K562 (cell line): ENCODE measurements at regions not wholly inside any gene's neighbourhood (a gene's known extent, or its start where the extent isn't known, plus 50 kb on each side); places are given as distances from the start of the nearest gene placed in this dataset.

Source experiments
- ATAC-seq: fragments of 200-7000 bp; cut with Tn5 transposase; 3 replicates; pipeline ENCODE4 v1.9.1; 2020; ENCODE audit warnings: moderate library complexity
- BruUV-seq: library from RNA; stranded (reverse); fragments of 400-500 nt; replicated peaks from 2 replicates; lab custom pipeline; 2021; lab: Mats Ljungman, UMichigan
- CTCF ChIA-PET: fragments of 300-600 bp; formaldehyde crosslinking; extraction: SDS; loops from one replicate; lab custom pipeline; 2021; ENCODE audit warnings: low intra/inter-chr PET ratio; lab: Yijun Ruan, JAX
- POLR2A ChIA-PET: fragments of 300-600, 350-650 bp; sonication (Branson Sonifier 250); formaldehyde crosslinking; extraction: SDS; loops from one replicate; lab custom pipeline; 2021; ENCODE audit warnings: antibody characterized with exemption, inconsistent platforms; lab: Yijun Ruan, JAX
- DNase-seq, 4 experiments: peaks; one replicate each; pipeline versions ENCODE4 v3.0.0 to v3.0.0-alpha.2; 2011 to 2018; ENCODE audit warnings: low spot score in 3 of 4, mixed read lengths in 3 of 4; ENCODE audit errors: extremely low read depth in 1 of 4
- FAIRE-seq: peaks from 2 replicates; lab custom pipeline; 2011; peaks lifted over from hg19 to GRCh38; lab: Jason Lieb, UNC
- H2AFZ ChIP-seq: 2 replicates; pipeline ENCODE4 v1.6.0; 2011; ENCODE audit warnings: low read depth, low read length, control low read depth, inconsistent platforms
- H3K27ac ChIP-seq: fragments of 200-600 bp; 3 replicates; pipeline ENCODE4 v1.8.0; 2011; ENCODE audit warnings: low read depth, mild to moderate bottlenecking, control low read depth, inconsistent platforms, low read length, moderate library complexity, mixed read lengths; ENCODE audit errors: extremely low read depth
- H3K27me3 ChIP-seq, 2 experiments: fragments of 300-600 bp in 1 of 2; 2 replicates in 1 of 2; 3 replicates in 1 of 2; pipeline versions ENCODE4 v1.6.0 to v1.8.0; 2011; ENCODE audit warnings: inconsistent platforms in 2 of 2, low read length in 2 of 2, mild to moderate bottlenecking in 1 of 2, mixed read lengths in 1 of 2, moderate library complexity in 1 of 2; ENCODE audit not compliant: control insufficient read depth in 2 of 2, insufficient read depth in 2 of 2
- H3K36me3 ChIP-seq: fragments of 300-600 bp; 3 replicates; pipeline ENCODE4 v1.8.0; 2011; ENCODE audit warnings: mild to moderate bottlenecking, low read length, inconsistent platforms; ENCODE audit not compliant: control insufficient read depth, insufficient read depth
- H3K4me1 ChIP-seq, 2 experiments: fragments of 200-600 bp in 1 of 2; replicated peaks in 1 of 2; 2 replicates in 1 of 2; 3 replicates in 1 of 2; pipeline versions ENCODE4 v1.5.1 to v1.8.0; 2011; ENCODE audit warnings: inconsistent platforms in 2 of 2, low read length in 2 of 2, mild to moderate bottlenecking in 1 of 2, mixed read lengths in 1 of 2, moderate library complexity in 1 of 2; ENCODE audit not compliant: control insufficient read depth in 2 of 2, insufficient read depth in 2 of 2
- H3K4me2 ChIP-seq: 2 replicates; pipeline ENCODE4 v1.6.1; 2011; ENCODE audit warnings: low read length, control low read depth, inconsistent platforms, mixed read lengths; ENCODE audit not compliant: insufficient read depth
- H3K4me3 ChIP-seq: fragments of 200-600 bp; sonication (generic), shearing (Covaris generic); 2 replicates; pipeline ENCODE4 v1.5.1; 2016; ENCODE audit warnings: control low read depth, inconsistent platforms
- H3K79me2 ChIP-seq: fragments of 200-600 bp; 3 replicates; pipeline ENCODE4 v1.8.0; 2011; ENCODE audit warnings: low read length, inconsistent platforms; ENCODE audit not compliant: control insufficient read depth, insufficient read depth
- H3K9ac ChIP-seq, 2 experiments: 2 replicates each; pipeline versions ENCODE4 v1.6.0 to v1.6.1; 2011; ENCODE audit warnings: low read depth in 2 of 2, low read length in 2 of 2, control low read depth in 1 of 2, inconsistent platforms in 1 of 2, mild to moderate bottlenecking in 1 of 2, mixed read lengths in 1 of 2; ENCODE audit not compliant: insufficient read depth in 1 of 2
- H3K9me1 ChIP-seq: one replicate; pipeline ENCODE4 v1.6.0; 2011; ENCODE audit warnings: inconsistent platforms, mild to moderate bottlenecking, low read length, moderate library complexity; ENCODE audit not compliant: control insufficient read depth, insufficient read depth
- H3K9me3 ChIP-seq: replicated peaks from 2 replicates; pipeline ENCODE4 v1.5.1; 2011; ENCODE audit warnings: low read depth, low read length, inconsistent platforms; ENCODE audit not compliant: control insufficient read depth, insufficient read depth
- H4K20me1 ChIP-seq: replicated peaks from 2 replicates; pipeline ENCODE4 v1.6.1; 2011; ENCODE audit warnings: low read length, inconsistent platforms, mixed read lengths; ENCODE audit not compliant: control insufficient read depth, insufficient read depth
- BMI1 ChIP-seq: fragments of 150-350 bp; IDR thresholded peaks from 2 replicates; pipeline ENCODE4 v1.6.1; 2014; ENCODE audit warnings: low read length
- CC2D1A ChIP-seq: fragments of 450-650 bp; IDR thresholded peaks from 2 replicates; pipeline ENCODE4 v1.6.1; 2017; ENCODE audit warnings: mild to moderate bottlenecking
- ETS1 ChIP-seq: conservative IDR thresholded peaks from 2 replicates; pipeline ENCODE4 v1.6.1; 2011; ENCODE audit warnings: low read depth, mild to moderate bottlenecking, low read length; ENCODE audit not compliant: control insufficient read depth
- JUN ChIP-seq, 2 experiments: sonication (generic) in 1 of 2; formaldehyde crosslinking in 1 of 2; IDR thresholded peaks; 2 replicates each; pipeline versions ENCODE4 v1.6.1 to v1.8.0; 2012 to 2022; ENCODE audit warnings: borderline replicate concordance in 2 of 2, mild to moderate bottlenecking in 2 of 2, improper control_type of control experiment in 1 of 2, low read depth in 1 of 2, low read length in 1 of 2, missing genetic modification reagents in 1 of 2
- KLF6 ChIP-seq: fragments of 250-450 bp; sonication (Bioruptor Pico); IDR thresholded peaks from 2 replicates; pipeline ENCODE4 v1.4.0; 2020; ENCODE audit warnings: mild to moderate bottlenecking, moderate library complexity, borderline replicate concordance
- ZNF395 ChIP-seq: fragments of 200-800 bp; sonication (Bioruptor generic); IDR thresholded peaks from 2 replicates; pipeline ENCODE4 v1.6.1; 2017; ENCODE audit warnings: missing genetic modification characterization, missing compliant biosample characterization
- WGBS: fragments of 100-300 bp; shearing (Covaris generic); methylation state at CpG from one replicate; pipeline ENCODE4 v1.1.6; 2016; ENCODE audit warnings: low coverage, mixed read lengths; ENCODE audit not compliant: insufficient coverage; ENCODE audit errors: missing lambda C conversion rate; 5-methylcytosine and 5-hydroxymethylcytosine counted together
- in situ Hi-C: fragments of 300-500 bp; cut with MboI; formaldehyde crosslinking; loops from 4 replicates; pipeline ENCODE4 v1.15.0; 2018; ENCODE audit warnings: inconsistent platforms, mixed read lengths
- intact Hi-C: fragments of 100-400 bp; cut with micrococcal nuclease; formaldehyde crosslinking; loops from 2 replicates; pipeline ENCODE4 v1.14.2; 2022

GRCh38 chr7:21359163-21359562 lies 68.7 kb upstream of the SP4 start:
- intact Hi-C loops (no loop called here), in situ Hi-C loops (no loop called here)
- H3K4me1 ChIP-seq, result peaks cover 10 to 29% of the 10 kb centered on the region in 2 experiments; a peak in 3 of 5 replicates
- 0% methylated on average over 1 of the region's 1 CpG for WGBS
- H3K4me3 ChIP-seq, result no peak overlapping the region
- H3K36me3 ChIP-seq, result no peaks in the 10 kb centered on the region
- POLR2A ChIA-PET, result no interaction called here
- H3K79me2 ChIP-seq, result no peaks in the 10 kb centered on the region
- ATAC-seq (no peak), FAIRE-seq (peak; percentile 35), DNase-seq (no peak)
- CTCF ChIA-PET, result no interaction called here
- H3K9ac ChIP-seq, result no peak overlapping the region
- H3K27ac ChIP-seq, result no peak overlapping the region
- no TSS peak for BruUV-seq
- H3K27me3 ChIP-seq, result no peaks in the 10 kb centered on the region
- H4K20me1 ChIP-seq, result no peaks in the 10 kb centered on the region
- no peak overlapping the region for H2AFZ ChIP-seq
- no peak overlapping the region for H3K4me2 ChIP-seq
- no peaks in the 10 kb centered on the region for H3K9me3 ChIP-seq
- TF ChIP-seq KLF6 (no peak), BMI1 (no peak), JUN (IDR thresholded peaks at IDR 0.05; ENCODE audit: borderline replicate concordance, low read depth, low read length) (no peak), JUN (CRISPR knock-in tag; IDR thresholded peaks at IDR 0.05; ENCODE audit: borderline replicate concordance) (no peak), CC2D1A (no peak), ZNF395 (CRISPR knock-in tag) (no peak), ETS1 (no peak)
- H3K9me1 ChIP-seq, result no peaks in the 10 kb centered on the region
